Tibial nerve (tissue), 4 donors: ENCODE measurements at regions not wholly inside any gene's neighbourhood (a gene's known extent, or its start where the extent isn't known, plus 50 kb on each side); places are given as distances from the start of the nearest gene placed in this dataset.

Experiments
- EP300 ChIP-seq, 2 donors: sonication (generic); formaldehyde crosslinking; IDR thresholded peaks; one replicate each; pipeline ENCODE4 v1.6.1; 2017; ENCODE audit warnings: antibody characterized with exemption in 2 of 2, mild to moderate bottlenecking in 1 of 2
- POLR2A ChIP-seq, 2 donors: fragments of 450-650 bp; IDR thresholded peaks; one replicate each; pipeline ENCODE4 v1.6.1; 2017; ENCODE audit warnings: antibody characterized with exemption in 2 of 2, mild to moderate bottlenecking in 2 of 2, moderate library complexity in 2 of 2
- TF ChIP-seq, protein P1 (sequence below), 5 experiments: fragments of 200-600 bp in 3 of 5; fragments of 450-650 bp in 2 of 5; sonication (generic) in 3 of 5; IDR thresholded peaks; one replicate each; pipeline ENCODE4 v1.5.1; 2016 to 2019; ENCODE audit warnings: antibody characterized with exemption in 5 of 5, mild to moderate bottlenecking in 3 of 5, moderate library complexity in 2 of 5

DNA sequence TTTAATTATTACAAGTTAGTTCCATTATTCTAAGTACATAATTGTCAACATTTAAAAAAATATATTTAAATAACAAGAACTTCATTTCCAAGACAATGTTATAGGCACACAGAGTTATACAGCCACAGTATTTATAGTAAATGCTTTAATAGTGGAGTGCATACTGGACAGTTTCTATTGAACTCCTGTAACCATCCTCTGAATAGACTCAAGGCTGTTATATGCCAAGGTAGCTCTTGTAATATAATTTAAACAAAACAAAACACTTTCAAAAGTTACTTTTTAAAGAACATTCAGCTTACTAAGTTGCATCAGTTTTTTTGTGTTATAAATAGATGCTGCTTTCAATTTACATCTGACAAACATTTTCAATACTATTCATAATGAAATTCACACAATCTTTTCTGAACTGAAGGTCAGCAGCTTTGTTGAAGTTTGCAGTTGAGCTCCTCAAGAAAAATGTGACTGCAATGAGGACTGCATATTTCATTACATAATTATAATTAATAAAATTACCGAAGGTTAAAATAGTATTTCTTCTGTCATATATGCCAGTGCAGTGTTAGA is 549.9 kb upstream of the CYLC2 start:
- TF ChIP-seq, protein P1, sequence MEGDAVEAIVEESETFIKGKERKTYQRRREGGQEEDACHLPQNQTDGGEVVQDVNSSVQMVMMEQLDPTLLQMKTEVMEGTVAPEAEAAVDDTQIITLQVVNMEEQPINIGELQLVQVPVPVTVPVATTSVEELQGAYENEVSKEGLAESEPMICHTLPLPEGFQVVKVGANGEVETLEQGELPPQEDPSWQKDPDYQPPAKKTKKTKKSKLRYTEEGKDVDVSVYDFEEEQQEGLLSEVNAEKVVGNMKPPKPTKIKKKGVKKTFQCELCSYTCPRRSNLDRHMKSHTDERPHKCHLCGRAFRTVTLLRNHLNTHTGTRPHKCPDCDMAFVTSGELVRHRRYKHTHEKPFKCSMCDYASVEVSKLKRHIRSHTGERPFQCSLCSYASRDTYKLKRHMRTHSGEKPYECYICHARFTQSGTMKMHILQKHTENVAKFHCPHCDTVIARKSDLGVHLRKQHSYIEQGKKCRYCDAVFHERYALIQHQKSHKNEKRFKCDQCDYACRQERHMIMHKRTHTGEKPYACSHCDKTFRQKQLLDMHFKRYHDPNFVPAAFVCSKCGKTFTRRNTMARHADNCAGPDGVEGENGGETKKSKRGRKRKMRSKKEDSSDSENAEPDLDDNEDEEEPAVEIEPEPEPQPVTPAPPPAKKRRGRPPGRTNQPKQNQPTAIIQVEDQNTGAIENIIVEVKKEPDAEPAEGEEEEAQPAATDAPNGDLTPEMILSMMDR (IDR thresholded peaks at IDR 0.05) = no peak
- no peak for TF ChIP-seq POLR2A (IDR thresholded peaks at IDR 0.05)
- no peak for TF ChIP-seq EP300 (IDR thresholded peaks at IDR 0.05)
